ENCODE measurements at regions not wholly inside any gene's neighbourhood (a gene's known extent, or its start where the extent isn't known, plus 50 kb on each side); places are given as distances from the start of the nearest gene placed in this dataset.

DNA sequence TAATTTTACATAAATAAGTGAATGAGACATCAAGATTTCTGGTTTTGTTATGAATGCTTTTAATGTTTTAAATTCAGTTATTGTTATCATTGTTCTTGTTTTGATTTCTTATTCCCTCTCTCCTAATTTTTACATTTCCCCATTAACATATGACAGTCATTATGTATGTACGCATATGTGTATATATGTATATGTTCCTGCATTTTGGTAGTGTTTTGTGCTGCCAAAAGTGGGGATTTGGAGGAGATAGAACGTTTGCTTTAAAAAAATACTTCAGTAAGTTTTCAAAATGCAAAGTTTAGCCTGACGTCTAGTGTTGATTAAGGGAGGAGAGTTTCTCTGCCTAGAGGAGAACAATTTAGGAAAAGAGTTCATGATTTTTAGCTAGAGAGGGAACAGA is 385.2 kb downstream of the EPHA4 start:
- no peak overlapping the region for H3K27ac ChIP-seq
- DNase-seq: no peak
- ATAC-seq: no peak
- H3K4me1 ChIP-seq: no peaks in the 10 kb centered on the region
- no peak for TF ChIP-seq CTCF (IDR thresholded peaks at IDR 0.05)
- no peaks in the 10 kb centered on the region for H3K27me3 ChIP-seq
- H3K4me3 ChIP-seq: no peak overlapping the region
- 70 to 74% methylated on average over 3 of the region's 3 CpGs for whole genome bisulfite sequencing, 2 donors
- H3K36me3 ChIP-seq: no peaks in the 10 kb centered on the region
- H3K9me3 ChIP-seq: peaks cover 0 to 9% (median 0%) of the 10 kb centered on the region in 11 donors
- intact Hi-C loops (cut with DNase I): no loop called here

GRCh38 chr2:221189431-221190067 is 382.6 kb downstream of the EPHA4 start:
- Histone ChIP-seq H3K4me1 (no peaks in the 10 kb centered on the region), H3K27me3 (no peaks in the 10 kb centered on the region), H3K4me3 (no peak overlapping the region), H3K36me3 (no peaks in the 10 kb centered on the region), H3K27ac (no peak overlapping the region), H3K9me3 (peaks cover 0 to 16% (median 0%) of the 10 kb centered on the region in 11 donors)
- TF ChIP-seq CTCF (IDR thresholded peaks at IDR 0.05): no peak
- ATAC-seq (no peak), DNase-seq (no peak)
- intact Hi-C loops (cut with DNase I): no loop called here
- 66 to 67% methylated on average over 8 of the region's 8 CpGs for WGBS, 2 donors

DNA sequence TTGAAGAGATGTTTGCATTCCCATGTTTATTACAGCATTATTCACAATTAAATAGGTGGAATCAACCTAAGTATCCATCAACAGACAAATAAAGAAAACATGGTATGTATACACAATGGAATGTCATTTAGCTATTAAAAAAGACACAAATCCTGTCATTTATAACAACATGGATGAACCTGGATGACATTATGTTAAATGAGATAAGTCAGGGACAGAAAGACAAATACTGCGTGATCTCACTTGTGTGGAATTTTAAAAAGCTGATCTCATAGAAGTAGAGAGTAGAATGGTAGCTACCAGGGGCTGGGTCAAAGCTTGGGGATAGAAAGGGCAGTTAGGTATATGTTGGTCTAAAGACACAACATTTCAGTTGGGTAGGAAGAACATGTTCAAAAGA is 376.3 kb downstream of the EPHA4 start:
- H3K27me3 ChIP-seq: no peaks in the 10 kb centered on the region
- no peaks in the 10 kb centered on the region for H3K4me1 ChIP-seq
- no peaks in the 10 kb centered on the region for H3K36me3 ChIP-seq
- H3K27ac ChIP-seq: no peak overlapping the region
- DNase-seq (no peak), ATAC-seq (no peak)
- H3K9me3 ChIP-seq: peaks cover 0 to 10% (median 0%) of the 10 kb centered on the region in 11 donors
- no peak for TF ChIP-seq CTCF (IDR thresholded peaks at IDR 0.05)
- no peak overlapping the region for H3K4me3 ChIP-seq
- 94 to 97% methylated on average over 1 of the region's 1 CpG for WGBS, 2 donors
- intact Hi-C loops (cut with DNase I): no loop called here

GRCh38 chr2:221197225-221197856 is 374.8 kb downstream of the EPHA4 start:
- DNase-seq: no peak
- TF ChIP-seq CTCF (IDR thresholded peaks at IDR 0.05): no peak
- Histone ChIP-seq H3K4me3 (no peak overlapping the region), H3K4me1 (no peaks in the 10 kb centered on the region), H3K36me3 (no peaks in the 10 kb centered on the region), H3K27ac (no peak overlapping the region), H3K27me3 (no peaks in the 10 kb centered on the region), H3K9me3 (peaks cover 0 to 10% (median 0%) of the 10 kb centered on the region in 11 donors)
- ATAC-seq: no peak
- 90 to 92% methylated on average over 4 of the region's 4 CpGs for WGBS, 2 donors
- intact Hi-C loops (cut with DNase I): no loop called here

All from heart right ventricle (tissue), 16 donors.